Nephron progenitor cell (in vitro differentiated cells): ENCODE measurements at regions not wholly inside any gene's neighbourhood (a gene's known extent, or its start where the extent isn't known, plus 50 kb on each side); places are given as distances from the start of the nearest gene placed in this dataset.
A peak's percentile ranks its signal among the peaks of the same experiment; 100 is the strongest.

Source experiments
- DNase-seq: peaks from one replicate; pipeline ENCODE4 v3.0.0; 2021
- H3K27ac Mint-ChIP-seq: 2 replicates; pipeline ENCODE4 v1.8.0; 2021; ENCODE audit warnings: mild to moderate bottlenecking, moderate library complexity, mixed read lengths
- H3K27me3 Mint-ChIP-seq: 2 replicates; pipeline ENCODE4 v1.8.0; 2021; ENCODE audit warnings: mild to moderate bottlenecking, low read depth, mixed read lengths; ENCODE audit not compliant: poor library complexity
- H3K36me3 Mint-ChIP-seq: 2 replicates; pipeline ENCODE4 v1.8.0; 2021; ENCODE audit warnings: low read depth, mixed read lengths
- H3K4me1 Mint-ChIP-seq: 2 replicates; pipeline ENCODE4 v1.8.0; 2021; ENCODE audit warnings: mixed read lengths
- H3K4me3 Mint-ChIP-seq: 2 replicates; pipeline ENCODE4 v1.8.0; 2021; ENCODE audit warnings: mild to moderate bottlenecking, moderate library complexity, mixed read lengths
- H3K9me3 Mint-ChIP-seq: 2 replicates; pipeline ENCODE4 v1.8.0; 2021; ENCODE audit warnings: mild to moderate bottlenecking, moderate library complexity, mixed read lengths
- TF ChIP-seq, protein P1 (sequence below): fragments of 200-600 bp; sonication (generic); IDR thresholded peaks from 2 replicates; pipeline ENCODE4 v1.5.0; 2021; ENCODE audit warnings: antibody characterized with exemption

DNA sequence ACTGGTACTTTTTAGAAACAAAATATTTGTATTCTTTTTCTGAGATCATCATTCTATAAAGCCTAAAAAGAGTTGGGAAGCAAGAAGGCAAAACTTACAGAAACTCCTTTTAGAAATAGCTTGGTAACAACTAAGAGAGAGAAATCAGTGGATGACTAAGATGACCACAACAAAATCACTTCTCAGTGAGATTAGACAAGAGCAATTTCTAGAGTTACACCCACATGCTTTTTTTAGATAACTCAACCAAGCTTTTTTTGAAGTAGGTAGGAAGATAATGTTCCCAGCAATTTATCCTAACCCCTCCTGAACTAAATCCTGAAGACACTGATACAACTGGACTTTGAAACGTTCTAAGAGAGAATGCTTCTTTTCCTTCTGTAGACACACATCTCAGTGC lies 576.4 kb downstream of the SLC6A15 start:
- Mint-ChIP-seq H3K4me3 (no peak overlapping the region), H3K27me3 (no peaks in the 10 kb centered on the region), H3K36me3 (no peaks in the 10 kb centered on the region), H3K27ac (no peak overlapping the region), H3K4me1 (peaks cover 6% of the 10 kb centered on the region), H3K9me3 (no peaks in the 10 kb centered on the region)
- no peak for DNase-seq
- TF ChIP-seq, protein P1, sequence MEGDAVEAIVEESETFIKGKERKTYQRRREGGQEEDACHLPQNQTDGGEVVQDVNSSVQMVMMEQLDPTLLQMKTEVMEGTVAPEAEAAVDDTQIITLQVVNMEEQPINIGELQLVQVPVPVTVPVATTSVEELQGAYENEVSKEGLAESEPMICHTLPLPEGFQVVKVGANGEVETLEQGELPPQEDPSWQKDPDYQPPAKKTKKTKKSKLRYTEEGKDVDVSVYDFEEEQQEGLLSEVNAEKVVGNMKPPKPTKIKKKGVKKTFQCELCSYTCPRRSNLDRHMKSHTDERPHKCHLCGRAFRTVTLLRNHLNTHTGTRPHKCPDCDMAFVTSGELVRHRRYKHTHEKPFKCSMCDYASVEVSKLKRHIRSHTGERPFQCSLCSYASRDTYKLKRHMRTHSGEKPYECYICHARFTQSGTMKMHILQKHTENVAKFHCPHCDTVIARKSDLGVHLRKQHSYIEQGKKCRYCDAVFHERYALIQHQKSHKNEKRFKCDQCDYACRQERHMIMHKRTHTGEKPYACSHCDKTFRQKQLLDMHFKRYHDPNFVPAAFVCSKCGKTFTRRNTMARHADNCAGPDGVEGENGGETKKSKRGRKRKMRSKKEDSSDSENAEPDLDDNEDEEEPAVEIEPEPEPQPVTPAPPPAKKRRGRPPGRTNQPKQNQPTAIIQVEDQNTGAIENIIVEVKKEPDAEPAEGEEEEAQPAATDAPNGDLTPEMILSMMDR: no peak

DNA sequence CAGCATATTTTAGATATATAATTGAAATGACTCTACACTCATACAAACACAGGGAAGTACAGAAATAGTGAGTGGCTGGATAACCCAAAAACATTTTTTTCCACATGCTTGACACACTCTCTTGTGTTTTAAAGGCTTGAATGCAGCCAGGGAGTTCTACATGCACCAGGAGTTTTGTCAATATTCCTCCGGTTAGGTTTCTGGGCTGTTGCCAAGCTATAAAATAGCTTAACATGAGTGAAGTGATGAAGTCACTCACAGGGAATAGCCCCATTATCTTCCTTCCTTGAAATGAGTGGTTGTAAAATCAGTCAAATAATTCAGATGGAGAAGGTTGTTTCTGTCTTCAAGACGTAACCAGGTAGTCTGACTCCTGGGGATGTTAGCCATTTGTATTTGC lies 582.7 kb downstream of the SLC6A15 start:
- Mint-ChIP-seq H3K36me3 (no peaks in the 10 kb centered on the region), H3K27ac (peak overlapping the region; percentile 78), H3K27me3 (no peaks in the 10 kb centered on the region), H3K9me3 (no peaks in the 10 kb centered on the region), H3K4me1 (peaks cover 32% of the 10 kb centered on the region), H3K4me3 (no peak overlapping the region)
- TF ChIP-seq, protein P1: no peak
- DNase-seq: no peak

DNA sequence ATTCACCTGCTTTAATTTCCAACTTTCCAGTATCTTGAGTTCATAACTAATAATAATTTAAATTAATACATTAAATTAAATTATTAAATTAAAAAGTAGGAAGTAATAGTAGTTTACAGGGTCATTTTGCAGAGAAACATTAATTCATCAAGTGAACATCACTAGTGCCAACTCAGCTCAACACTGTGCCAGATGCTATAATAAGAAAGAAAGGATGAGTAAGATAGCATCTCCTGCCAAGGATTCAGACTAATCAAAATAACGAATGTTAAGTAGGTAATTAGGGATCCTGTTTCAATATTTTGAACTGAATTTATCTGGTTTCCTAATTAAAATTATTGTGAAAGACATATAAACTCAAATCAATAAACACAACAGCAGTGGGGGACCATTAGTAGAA lies 596.7 kb downstream of the SLC6A15 start:
- H3K4me1 Mint-ChIP-seq: peaks cover 14% of the 10 kb centered on the region
- no peaks in the 10 kb centered on the region for H3K36me3 Mint-ChIP-seq
- no peak overlapping the region for H3K4me3 Mint-ChIP-seq
- H3K27me3 Mint-ChIP-seq: no peaks in the 10 kb centered on the region
- no peak for DNase-seq
- H3K9me3 Mint-ChIP-seq: peaks cover 4% of the 10 kb centered on the region
- no peak overlapping the region for H3K27ac Mint-ChIP-seq
- TF ChIP-seq, protein P1: no peak

DNA sequence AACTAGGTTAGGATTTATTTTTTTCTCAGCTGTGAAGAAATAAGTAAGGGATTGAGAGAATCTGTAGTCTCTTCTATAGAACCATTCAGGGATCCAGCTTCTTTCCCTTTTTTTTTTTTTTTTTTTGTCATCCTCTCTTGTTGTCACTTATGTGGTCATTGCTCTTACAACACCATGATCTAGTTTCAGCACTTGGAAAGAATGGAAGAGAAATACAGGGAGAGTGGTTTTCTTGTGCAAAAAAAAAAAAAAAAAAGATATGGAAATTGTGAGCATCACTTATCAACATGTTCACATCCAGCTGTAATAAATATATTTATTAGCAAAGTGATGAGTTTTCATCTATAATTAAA lies 599.3 kb downstream of the SLC6A15 start:
- TF ChIP-seq, protein P1: no peak
- no peak overlapping the region for H3K4me3 Mint-ChIP-seq
- no peak for DNase-seq

DNA sequence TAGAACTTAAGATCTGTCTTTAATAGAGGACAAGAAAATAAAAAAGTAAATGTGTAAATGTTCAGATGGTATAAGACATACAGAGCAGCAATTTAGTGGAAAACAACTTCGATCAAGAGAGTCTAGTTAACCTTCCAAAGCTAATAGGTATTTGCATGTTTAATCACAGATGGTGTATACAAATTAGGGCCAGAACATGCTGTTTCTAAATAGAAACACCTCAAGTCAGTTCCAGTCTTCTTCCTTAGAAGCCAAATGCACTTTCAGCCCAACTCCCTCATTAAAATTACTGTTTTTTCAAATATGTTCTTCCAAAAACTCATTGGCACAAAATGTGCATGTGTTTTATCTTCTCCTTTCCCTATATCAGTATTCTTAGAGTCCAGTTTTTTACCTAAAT lies 604.4 kb downstream of the SLC6A15 start:
- TF ChIP-seq, protein P1: no peak
- Mint-ChIP-seq H3K4me3 (no peak overlapping the region), H3K9me3 (peaks cover 3% of the 10 kb centered on the region), H3K4me1 (peaks cover 13% of the 10 kb centered on the region), H3K27ac (no peak overlapping the region), H3K27me3 (no peaks in the 10 kb centered on the region), H3K36me3 (peaks cover 4% of the 10 kb centered on the region)
- DNase-seq: no peak

More for the DNA sequence above, 599.3 kb downstream of the SLC6A15 start:
- Mint-ChIP-seq H3K36me3 (no peaks in the 10 kb centered on the region), H3K9me3 (no peaks in the 10 kb centered on the region), H3K27ac (no peak overlapping the region), H3K27me3 (no peaks in the 10 kb centered on the region), H3K4me1 (peaks cover 14% of the 10 kb centered on the region)

DNA sequence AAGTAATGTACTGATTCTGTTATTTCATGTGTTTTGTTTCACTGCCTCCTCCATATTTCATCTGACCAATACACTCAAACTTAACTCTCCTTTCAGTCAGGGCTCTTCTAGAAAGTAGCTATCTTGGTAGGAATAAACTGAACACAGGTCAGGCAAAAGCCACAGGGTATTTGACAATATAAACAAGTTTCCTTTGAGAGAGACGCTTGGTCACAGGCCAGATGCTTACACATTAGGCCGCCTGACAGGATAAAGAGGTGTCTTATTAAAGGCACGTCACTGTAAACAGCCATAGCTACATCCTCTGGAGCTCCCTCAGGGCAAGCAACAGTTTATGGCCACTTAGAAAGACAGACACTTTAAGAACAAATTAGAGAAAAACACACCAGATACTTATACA lies 607.5 kb downstream of the SLC6A15 start:
- H3K4me1 Mint-ChIP-seq: peaks cover 9% of the 10 kb centered on the region
- no peak for DNase-seq
- peaks cover 3% of the 10 kb centered on the region for H3K9me3 Mint-ChIP-seq
- no peak overlapping the region for H3K4me3 Mint-ChIP-seq
- peak overlapping the region; percentile 95 for H3K27ac Mint-ChIP-seq
- peaks cover 4% of the 10 kb centered on the region for H3K36me3 Mint-ChIP-seq
- H3K27me3 Mint-ChIP-seq: no peaks in the 10 kb centered on the region
- TF ChIP-seq, protein P1: no peak
